SK-N-SH (cell line): ENCODE measurements at regions not wholly inside any gene's neighbourhood (a gene's known extent, or its start where the extent isn't known, plus 50 kb on each side); places are given as distances from the start of the nearest gene placed in this dataset.

Source experiments
- CTCF ChIA-PET: fragments of 300-600, 350-600 bp; formaldehyde crosslinking; extraction: SDS; loops from one replicate; lab custom pipeline; 2021; lab: Yijun Ruan, JAX
- POLR2A ChIA-PET: fragments of 350-600 bp; sonication (Branson Sonifier 250); formaldehyde crosslinking; extraction: SDS; loops from one replicate; lab custom pipeline; 2020; ENCODE audit warnings: antibody characterized with exemption, inconsistent platforms; lab: Yijun Ruan, JAX
- DNase-seq: peaks from one replicate; pipeline ENCODE4 v3.0.0; 2012
- H2AFZ ChIP-seq: fragments of 200-600 bp; sonication (generic); 2 replicates; pipeline ENCODE4 v1.8.1; 2016; ENCODE audit warnings: antibody characterized with exemption, mild to moderate bottlenecking, low read depth
- H3F3A ChIP-seq: fragments of 200-600 bp; sonication (generic); replicated peaks from 2 replicates; pipeline ENCODE3; 2016; ENCODE audit warnings: antibody characterized with exemption, mild to moderate bottlenecking; ENCODE audit not compliant: insufficient read depth
- H3K27ac ChIP-seq, 2 experiments: fragments of 200-500 bp in 1 of 2; fragments of 200-600 bp in 1 of 2; sonication (Bioruptor generic) in 1 of 2; sonication (generic), shearing (Covaris generic) in 1 of 2; 2 replicates each; pipeline versions ENCODE4 v1.5.1 to v1.6.1; 2014 to 2016; ENCODE audit warnings: low read depth in 2 of 2, inconsistent platforms in 1 of 2, low read length in 1 of 2, mild to moderate bottlenecking in 1 of 2, mixed read lengths in 1 of 2
- H3K27me3 ChIP-seq: fragments of 200-600 bp; sonication (generic), shearing (Covaris generic); 2 replicates; pipeline ENCODE4 v1.6.1; 2016; ENCODE audit warnings: mixed run types; ENCODE audit not compliant: insufficient read depth
- H3K36me3 ChIP-seq, 2 experiments: fragments of 200-500 bp in 1 of 2; fragments of 200-600 bp in 1 of 2; sonication (Bioruptor generic) in 1 of 2; sonication (generic) in 1 of 2; replicated peaks in 1 of 2; 2 replicates each; pipeline versions ENCODE3 to v1.5.1; 2014 to 2016; ENCODE audit warnings: low read length in 1 of 2, mild to moderate bottlenecking in 1 of 2; ENCODE audit not compliant: insufficient read depth in 2 of 2, control insufficient read depth in 1 of 2
- H3K4me1 ChIP-seq, 2 experiments: fragments of 200-500 bp in 1 of 2; fragments of 200-600 bp in 1 of 2; sonication (Bioruptor generic) in 1 of 2; sonication (generic), shearing (Covaris generic) in 1 of 2; 2 replicates each; pipeline versions ENCODE4 v1.5.1 to v1.6.1; 2014 to 2016; ENCODE audit warnings: low read depth in 1 of 2, low read length in 1 of 2, mixed run types in 1 of 2; ENCODE audit not compliant: insufficient read depth in 2 of 2, control insufficient read depth in 1 of 2
- H3K4me2 ChIP-seq: fragments of 200-600 bp; sonication (generic), shearing (Covaris generic); 2 replicates; pipeline ENCODE4 v1.6.1; 2017; ENCODE audit warnings: mixed run types
- H3K4me3 ChIP-seq, 2 experiments: fragments of 200-500 bp in 1 of 2; fragments of 200-600 bp in 1 of 2; sonication (Bioruptor generic) in 1 of 2; sonication (generic), shearing (Covaris generic) in 1 of 2; 2 replicates each; pipeline versions ENCODE4 v1.5.1 to v1.8.1; 2014 to 2016; ENCODE audit warnings: low read depth in 2 of 2, inconsistent platforms in 1 of 2, low read length in 1 of 2, mild to moderate bottlenecking in 1 of 2, mixed read lengths in 1 of 2, moderate library complexity in 1 of 2
- H3K79me2 ChIP-seq: fragments of 200-600 bp; sonication (generic); 2 replicates; pipeline ENCODE4 v1.8.1; 2017; ENCODE audit warnings: mild to moderate bottlenecking; ENCODE audit not compliant: insufficient read depth
- H3K9ac ChIP-seq: fragments of 200-600 bp; sonication (generic); 2 replicates; pipeline ENCODE4 v1.6.1; 2017; ENCODE audit warnings: mixed run types
- H3K9me2 ChIP-seq: fragments of 200-600 bp; sonication (generic); 2 replicates; pipeline ENCODE4 v1.6.1; 2017; ENCODE audit warnings: mixed run types
- H3K9me3 ChIP-seq: fragments of 200-600 bp; sonication (generic); 2 replicates; pipeline ENCODE4 v1.6.1; 2017; ENCODE audit warnings: mixed run types, mild to moderate bottlenecking, moderate library complexity
- H4K20me1 ChIP-seq: fragments of 200-600 bp; sonication (generic); 2 replicates; pipeline ENCODE4 v1.6.1; 2017; ENCODE audit warnings: mild to moderate bottlenecking, mixed run types; ENCODE audit not compliant: insufficient read depth
- CHD2 ChIP-seq: fragments of 150-350 bp; IDR thresholded peaks from 2 replicates; pipeline ENCODE4 v1.6.1; 2018; ENCODE audit warnings: low read length; ENCODE audit not compliant: partially characterized antibody
- GABPA ChIP-seq: IDR thresholded peaks from 2 replicates; pipeline ENCODE4 v1.4.0; 2012; ENCODE audit warnings: low read depth, mild to moderate bottlenecking
- JUND ChIP-seq: IDR thresholded peaks from 2 replicates; pipeline ENCODE4 v1.4.0; 2012
- NFIC ChIP-seq: IDR thresholded peaks from 2 replicates; pipeline ENCODE4 v1.4.0; 2012; ENCODE audit warnings: borderline replicate concordance
- NRF1 ChIP-seq: IDR thresholded peaks from 2 replicates; pipeline ENCODE4 v1.6.1; 2012; ENCODE audit warnings: low read depth, mild to moderate bottlenecking, low read length
- RAD21 ChIP-seq: IDR thresholded peaks from 2 replicates; pipeline ENCODE4 v1.6.1; 2012; ENCODE audit warnings: mild to moderate bottlenecking, low read length
- RCOR1 ChIP-seq: fragments of 150-350 bp; IDR thresholded peaks from 2 replicates; pipeline ENCODE4 v1.6.1; 2017; ENCODE audit warnings: antibody characterized with exemption, low read length
- RFX5 ChIP-seq: IDR thresholded peaks from 2 replicates; pipeline ENCODE4 v1.6.1; 2012; ENCODE audit warnings: mild to moderate bottlenecking, improper control_type of control experiment, low read length
- RXRA ChIP-seq: IDR thresholded peaks from 2 replicates; pipeline ENCODE4 v1.4.0; 2012; ENCODE audit warnings: low read depth, mild to moderate bottlenecking, borderline replicate concordance
- SIN3A ChIP-seq: IDR thresholded peaks from 2 replicates; pipeline ENCODE4 v1.6.1; 2012; ENCODE audit warnings: low read depth, mild to moderate bottlenecking, low read length, moderate library complexity, borderline replicate concordance
- TEAD4 ChIP-seq: IDR thresholded peaks from 2 replicates; pipeline ENCODE4 v1.4.0; 2012; ENCODE audit warnings: mild to moderate bottlenecking, borderline replicate concordance; ENCODE audit not compliant: insufficient read depth
- WGBS: methylation state at CpG from one replicate; pipeline ENCODE4 v1.1.6; 2017; ENCODE audit warnings: low lambda C conversion rate; 5-methylcytosine and 5-hydroxymethylcytosine counted together
- TF ChIP-seq, protein P1 (sequence below): fragments of 200-600 bp; sonication (generic); IDR thresholded peaks from 2 replicates; pipeline ENCODE4 v1.6.1; 2017; ENCODE audit warnings: antibody characterized with exemption, mild to moderate bottlenecking, moderate library complexity
- TF ChIP-seq, protein P2 (sequence below): fragments of 150-350 bp; IDR thresholded peaks from 2 replicates; pipeline ENCODE4 v1.6.1; 2017; ENCODE audit warnings: antibody characterized with exemption, low read length, low read depth, borderline replicate concordance
- TF ChIP-seq, protein P3 (sequence below): fragments of 150-350 bp; IDR thresholded peaks from 2 replicates; pipeline ENCODE4 v1.6.1; 2016; ENCODE audit warnings: mild to moderate bottlenecking, low read depth, low read length
- TF ChIP-seq, protein P4 (sequence below): IDR thresholded peaks from 2 replicates; pipeline ENCODE4 v1.4.0; 2012; ENCODE audit warnings: low read depth, borderline replicate concordance
- TF ChIP-seq, protein P5 (sequence below): IDR thresholded peaks from 2 replicates; pipeline ENCODE4 v1.6.1; 2012; ENCODE audit warnings: mild to moderate bottlenecking, low read depth, low read length, moderate library complexity

DNA sequence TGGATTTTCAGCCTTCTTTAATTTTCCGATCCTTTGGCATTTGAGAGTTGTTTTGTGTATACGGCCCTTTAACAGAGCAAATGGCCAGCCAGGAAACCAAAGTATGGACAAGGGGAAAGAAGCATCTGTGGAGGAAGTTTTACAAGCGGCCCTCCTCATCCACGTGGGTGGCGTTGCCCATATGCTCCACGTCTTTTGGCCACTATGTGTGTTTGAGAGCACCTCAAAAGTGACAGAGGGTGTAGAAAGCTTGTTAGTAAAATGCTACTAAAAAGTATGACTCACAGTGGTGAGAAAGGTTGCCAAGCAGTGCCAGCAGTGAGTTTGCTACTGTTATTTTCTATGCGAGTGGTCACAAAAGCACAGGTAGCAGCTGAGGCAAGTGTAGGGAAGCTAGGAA, 451.8 kb upstream of the NPAP1 start:
- H3K9me2 ChIP-seq, result no peaks in the 10 kb centered on the region
- H3K27ac ChIP-seq, result no peak overlapping the region
- H3K4me1 ChIP-seq, result no peaks in the 10 kb centered on the region
- no peaks in the 10 kb centered on the region for H3K9me3 ChIP-seq
- H3K36me3 ChIP-seq, result no peaks in the 10 kb centered on the region
- ChIA-PET CTCF (no interaction called here), POLR2A (no interaction called here)
- no peaks in the 10 kb centered on the region for H3K79me2 ChIP-seq
- no peaks in the 10 kb centered on the region for H3F3A ChIP-seq
- TF ChIP-seq NRF1 (no peak), RAD21 (no peak), GABPA (no peak), NFIC (no peak), JUND (no peak), RXRA (no peak), SIN3A (no peak), RFX5 (no peak), CHD2 (no peak)
- TF ChIP-seq, protein P1, sequence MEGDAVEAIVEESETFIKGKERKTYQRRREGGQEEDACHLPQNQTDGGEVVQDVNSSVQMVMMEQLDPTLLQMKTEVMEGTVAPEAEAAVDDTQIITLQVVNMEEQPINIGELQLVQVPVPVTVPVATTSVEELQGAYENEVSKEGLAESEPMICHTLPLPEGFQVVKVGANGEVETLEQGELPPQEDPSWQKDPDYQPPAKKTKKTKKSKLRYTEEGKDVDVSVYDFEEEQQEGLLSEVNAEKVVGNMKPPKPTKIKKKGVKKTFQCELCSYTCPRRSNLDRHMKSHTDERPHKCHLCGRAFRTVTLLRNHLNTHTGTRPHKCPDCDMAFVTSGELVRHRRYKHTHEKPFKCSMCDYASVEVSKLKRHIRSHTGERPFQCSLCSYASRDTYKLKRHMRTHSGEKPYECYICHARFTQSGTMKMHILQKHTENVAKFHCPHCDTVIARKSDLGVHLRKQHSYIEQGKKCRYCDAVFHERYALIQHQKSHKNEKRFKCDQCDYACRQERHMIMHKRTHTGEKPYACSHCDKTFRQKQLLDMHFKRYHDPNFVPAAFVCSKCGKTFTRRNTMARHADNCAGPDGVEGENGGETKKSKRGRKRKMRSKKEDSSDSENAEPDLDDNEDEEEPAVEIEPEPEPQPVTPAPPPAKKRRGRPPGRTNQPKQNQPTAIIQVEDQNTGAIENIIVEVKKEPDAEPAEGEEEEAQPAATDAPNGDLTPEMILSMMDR, result no peak
- TF ChIP-seq, protein P2, sequence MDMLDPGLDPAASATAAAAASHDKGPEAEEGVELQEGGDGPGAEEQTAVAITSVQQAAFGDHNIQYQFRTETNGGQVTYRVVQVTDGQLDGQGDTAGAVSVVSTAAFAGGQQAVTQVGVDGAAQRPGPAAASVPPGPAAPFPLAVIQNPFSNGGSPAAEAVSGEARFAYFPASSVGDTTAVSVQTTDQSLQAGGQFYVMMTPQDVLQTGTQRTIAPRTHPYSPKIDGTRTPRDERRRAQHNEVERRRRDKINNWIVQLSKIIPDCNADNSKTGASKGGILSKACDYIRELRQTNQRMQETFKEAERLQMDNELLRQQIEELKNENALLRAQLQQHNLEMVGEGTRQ, result no peak
- TF ChIP-seq, protein P3, sequence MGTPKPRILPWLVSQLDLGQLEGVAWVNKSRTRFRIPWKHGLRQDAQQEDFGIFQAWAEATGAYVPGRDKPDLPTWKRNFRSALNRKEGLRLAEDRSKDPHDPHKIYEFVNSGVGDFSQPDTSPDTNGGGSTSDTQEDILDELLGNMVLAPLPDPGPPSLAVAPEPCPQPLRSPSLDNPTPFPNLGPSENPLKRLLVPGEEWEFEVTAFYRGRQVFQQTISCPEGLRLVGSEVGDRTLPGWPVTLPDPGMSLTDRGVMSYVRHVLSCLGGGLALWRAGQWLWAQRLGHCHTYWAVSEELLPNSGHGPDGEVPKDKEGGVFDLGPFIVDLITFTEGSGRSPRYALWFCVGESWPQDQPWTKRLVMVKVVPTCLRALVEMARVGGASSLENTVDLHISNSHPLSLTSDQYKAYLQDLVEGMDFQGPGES, result no peak
- TF ChIP-seq, protein P4, sequence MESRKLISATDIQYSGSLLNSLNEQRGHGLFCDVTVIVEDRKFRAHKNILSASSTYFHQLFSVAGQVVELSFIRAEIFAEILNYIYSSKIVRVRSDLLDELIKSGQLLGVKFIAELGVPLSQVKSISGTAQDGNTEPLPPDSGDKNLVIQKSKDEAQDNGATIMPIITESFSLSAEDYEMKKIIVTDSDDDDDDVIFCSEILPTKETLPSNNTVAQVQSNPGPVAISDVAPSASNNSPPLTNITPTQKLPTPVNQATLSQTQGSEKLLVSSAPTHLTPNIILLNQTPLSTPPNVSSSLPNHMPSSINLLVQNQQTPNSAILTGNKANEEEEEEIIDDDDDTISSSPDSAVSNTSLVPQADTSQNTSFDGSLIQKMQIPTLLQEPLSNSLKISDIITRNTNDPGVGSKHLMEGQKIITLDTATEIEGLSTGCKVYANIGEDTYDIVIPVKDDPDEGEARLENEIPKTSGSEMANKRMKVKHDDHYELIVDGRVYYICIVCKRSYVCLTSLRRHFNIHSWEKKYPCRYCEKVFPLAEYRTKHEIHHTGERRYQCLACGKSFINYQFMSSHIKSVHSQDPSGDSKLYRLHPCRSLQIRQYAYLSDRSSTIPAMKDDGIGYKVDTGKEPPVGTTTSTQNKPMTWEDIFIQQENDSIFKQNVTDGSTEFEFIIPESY, result no peak
- H3K4me2 ChIP-seq, result no peak overlapping the region
- H3K4me3 ChIP-seq, result no peak overlapping the region
- no peak overlapping the region for H3K9ac ChIP-seq
- WGBS, result 4% methylated on average over 7 of the region's 7 CpGs
- DNase-seq, result no peak
- H4K20me1 ChIP-seq, result no peaks in the 10 kb centered on the region
- no peak overlapping the region for H2AFZ ChIP-seq
- H3K27me3 ChIP-seq, result no peaks in the 10 kb centered on the region

DNA sequence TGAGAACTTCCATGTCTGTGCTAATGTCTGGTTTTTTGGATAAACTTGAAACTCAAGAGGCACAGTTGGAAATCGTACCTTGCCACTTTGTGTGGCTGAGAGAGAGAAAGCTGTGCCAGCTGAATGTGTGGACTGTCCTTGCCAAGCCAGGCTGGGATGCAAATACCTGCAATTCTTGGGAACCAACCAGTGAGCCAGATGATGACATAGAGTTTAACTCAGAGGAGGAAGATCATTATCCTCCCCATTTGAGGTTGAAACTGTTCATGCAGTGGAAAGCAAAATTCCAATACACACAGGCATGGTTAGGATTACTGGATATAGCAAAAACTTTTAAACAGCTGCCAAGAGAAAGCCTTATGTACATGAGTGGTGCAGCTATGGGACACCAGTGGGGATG, 451.4 kb upstream of the NPAP1 start:
- WGBS, result 0% methylated on average over 1 of the region's 1 CpG
- Histone ChIP-seq H3K9me3 (no peaks in the 10 kb centered on the region), H3K4me2 (no peak overlapping the region), H3K4me3 (no peak overlapping the region), H3K36me3 (no peaks in the 10 kb centered on the region), H3K27ac (no peak overlapping the region), H3K9me2 (no peaks in the 10 kb centered on the region), H3K27me3 (no peaks in the 10 kb centered on the region), H3K79me2 (no peaks in the 10 kb centered on the region), H2AFZ (no peak overlapping the region), H3K9ac (no peak overlapping the region), H4K20me1 (no peaks in the 10 kb centered on the region), H3F3A (no peaks in the 10 kb centered on the region), H3K4me1 (no peaks in the 10 kb centered on the region)
- ChIA-PET CTCF (no interaction called here), POLR2A (no interaction called here)
- DNase-seq, result no peak
- TF ChIP-seq, protein P1, result no peak
- TF ChIP-seq RCOR1 (no peak), TEAD4 (no peak)
- TF ChIP-seq, protein P5, sequence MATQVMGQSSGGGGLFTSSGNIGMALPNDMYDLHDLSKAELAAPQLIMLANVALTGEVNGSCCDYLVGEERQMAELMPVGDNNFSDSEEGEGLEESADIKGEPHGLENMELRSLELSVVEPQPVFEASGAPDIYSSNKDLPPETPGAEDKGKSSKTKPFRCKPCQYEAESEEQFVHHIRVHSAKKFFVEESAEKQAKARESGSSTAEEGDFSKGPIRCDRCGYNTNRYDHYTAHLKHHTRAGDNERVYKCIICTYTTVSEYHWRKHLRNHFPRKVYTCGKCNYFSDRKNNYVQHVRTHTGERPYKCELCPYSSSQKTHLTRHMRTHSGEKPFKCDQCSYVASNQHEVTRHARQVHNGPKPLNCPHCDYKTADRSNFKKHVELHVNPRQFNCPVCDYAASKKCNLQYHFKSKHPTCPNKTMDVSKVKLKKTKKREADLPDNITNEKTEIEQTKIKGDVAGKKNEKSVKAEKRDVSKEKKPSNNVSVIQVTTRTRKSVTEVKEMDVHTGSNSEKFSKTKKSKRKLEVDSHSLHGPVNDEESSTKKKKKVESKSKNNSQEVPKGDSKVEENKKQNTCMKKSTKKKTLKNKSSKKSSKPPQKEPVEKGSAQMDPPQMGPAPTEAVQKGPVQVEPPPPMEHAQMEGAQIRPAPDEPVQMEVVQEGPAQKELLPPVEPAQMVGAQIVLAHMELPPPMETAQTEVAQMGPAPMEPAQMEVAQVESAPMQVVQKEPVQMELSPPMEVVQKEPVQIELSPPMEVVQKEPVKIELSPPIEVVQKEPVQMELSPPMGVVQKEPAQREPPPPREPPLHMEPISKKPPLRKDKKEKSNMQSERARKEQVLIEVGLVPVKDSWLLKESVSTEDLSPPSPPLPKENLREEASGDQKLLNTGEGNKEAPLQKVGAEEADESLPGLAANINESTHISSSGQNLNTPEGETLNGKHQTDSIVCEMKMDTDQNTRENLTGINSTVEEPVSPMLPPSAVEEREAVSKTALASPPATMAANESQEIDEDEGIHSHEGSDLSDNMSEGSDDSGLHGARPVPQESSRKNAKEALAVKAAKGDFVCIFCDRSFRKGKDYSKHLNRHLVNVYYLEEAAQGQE, result no peak
